ENCODE measurements at regions not wholly inside any gene's neighbourhood (a gene's known extent, or its start where the extent isn't known, plus 50 kb on each side); places are given as distances from the start of the nearest gene placed in this dataset.

GRCh38 chr1:211183747-211184313 is 49.9 kb upstream of the KCNH1 start:
- no peak overlapping the region for H2AFZ ChIP-seq (ENCODE audit: control insufficient read depth, low read depth, low read length)
- POLR2A ChIA-PET: no interaction called here
- H3K9me3 ChIP-seq (replicated peaks; ENCODE audit: control insufficient read depth, insufficient read depth, low read length): no peaks in the 10 kb centered on the region; the same call in 2 of the 3 replicates
- H3K4me1 ChIP-seq (ENCODE audit: control insufficient read depth, insufficient read depth, low read length): no peaks in the 10 kb centered on the region
- in situ Hi-C loops (cut with MboI) (no loop called here), intact Hi-C loops (cut with micrococcal nuclease; ENCODE audit: unreplicated experiment) (no loop called here)
- no peak for DNase-seq (ENCODE audit: low read depth, low spot score)
- no TSS peak for BruUV-seq (replicated peaks)
- CTCF ChIA-PET: no interaction called here
- no peak overlapping the region for H3K4me2 ChIP-seq (ENCODE audit: control insufficient read depth, insufficient read depth)
- no peak for FAIRE-seq
- no peak overlapping the region for H3K9ac ChIP-seq (ENCODE audit: control insufficient read depth, insufficient read depth, low read length)
- H3K79me2 ChIP-seq (ENCODE audit: control insufficient read depth, insufficient read depth, low read length): no peaks in the 10 kb centered on the region
- no peaks in the 10 kb centered on the region for H4K20me1 ChIP-seq (ENCODE audit: control insufficient read depth, insufficient read depth)
- no peaks in the 10 kb centered on the region for H3K36me3 ChIP-seq (ENCODE audit: control insufficient read depth in 2 of 2, insufficient read depth in 2 of 2, low read length in 1 of 2)
- RAD21 ChIA-PET (ENCODE audit: unreplicated experiment): no interaction called here
- no peaks in the 10 kb centered on the region for H3K27me3 ChIP-seq (replicated peaks in 1 of 2; ENCODE audit: control insufficient read depth in 2 of 2, insufficient read depth in 2 of 2, low read length in 1 of 2)
- SMC1A ChIA-PET (ENCODE audit: uncharacterized antibody, unreplicated experiment): interaction anchor here (1.2 kb wide), 1 partner anchor 18 kb away, joined by 3 read pairs; no protein-coding TSS in a partner anchor
- ATAC-seq: no peak
- no peak overlapping the region for H3K27ac ChIP-seq (ENCODE audit: control insufficient read depth, insufficient read depth)
- WGBS (ENCODE audit: insufficient coverage, insufficient replicate concordance, low lambda C conversion rate, missing lambda C conversion rate): 15% methylated on average over 2 of the region's 2 CpGs
- TF ChIP-seq STAT3 (IDR thresholded peaks at IDR 0.05; ENCODE audit: low read depth, low read length) (no peak), TAF1 (IDR thresholded peaks at IDR 0.05; ENCODE audit: borderline replicate concordance, low read depth, low read length) (no peak), BHLHE40 (IDR thresholded peaks at IDR 0.05; ENCODE audit: borderline replicate concordance in 1 of 2, low read depth in 2 of 2, low read length in 1 of 2) (no peak), CHD4 (IDR thresholded peaks at IDR 0.05) (no peak), LARP7 (IDR thresholded peaks at IDR 0.05) (no peak), ZNF384 (IDR thresholded peaks at IDR 0.05; ENCODE audit: borderline replicate concordance, low read depth, low read length) (no peak), PRDM15 (CRISPR knock-in tag; IDR thresholded peaks at IDR 0.05) (no peak), IRF5 (IDR thresholded peaks at IDR 0.05; ENCODE audit: borderline replicate concordance) (no peak), WRNIP1 (IDR thresholded peaks at IDR 0.05; ENCODE audit: borderline replicate concordance, low read depth, low read length) (no peak), RBBP5 (conservative IDR thresholded peaks at IDR 0.05) (no peak), POLR2AphosphoS5 (IDR thresholded peaks at IDR 0.05; ENCODE audit: low read length) (no peak), RELA (IDR thresholded peaks at IDR 0.05; ENCODE audit: borderline replicate concordance, partially characterized antibody) (no peak)
- H3K4me3 ChIP-seq: no peak overlapping the region
